ENCODE measurements at regions not wholly inside any gene's neighbourhood (a gene's known extent, or its start where the extent isn't known, plus 50 kb on each side); places are given as distances from the start of the nearest gene placed in this dataset.
A peak's percentile ranks its signal among the peaks of the same experiment; 100 is the strongest.

DNA sequence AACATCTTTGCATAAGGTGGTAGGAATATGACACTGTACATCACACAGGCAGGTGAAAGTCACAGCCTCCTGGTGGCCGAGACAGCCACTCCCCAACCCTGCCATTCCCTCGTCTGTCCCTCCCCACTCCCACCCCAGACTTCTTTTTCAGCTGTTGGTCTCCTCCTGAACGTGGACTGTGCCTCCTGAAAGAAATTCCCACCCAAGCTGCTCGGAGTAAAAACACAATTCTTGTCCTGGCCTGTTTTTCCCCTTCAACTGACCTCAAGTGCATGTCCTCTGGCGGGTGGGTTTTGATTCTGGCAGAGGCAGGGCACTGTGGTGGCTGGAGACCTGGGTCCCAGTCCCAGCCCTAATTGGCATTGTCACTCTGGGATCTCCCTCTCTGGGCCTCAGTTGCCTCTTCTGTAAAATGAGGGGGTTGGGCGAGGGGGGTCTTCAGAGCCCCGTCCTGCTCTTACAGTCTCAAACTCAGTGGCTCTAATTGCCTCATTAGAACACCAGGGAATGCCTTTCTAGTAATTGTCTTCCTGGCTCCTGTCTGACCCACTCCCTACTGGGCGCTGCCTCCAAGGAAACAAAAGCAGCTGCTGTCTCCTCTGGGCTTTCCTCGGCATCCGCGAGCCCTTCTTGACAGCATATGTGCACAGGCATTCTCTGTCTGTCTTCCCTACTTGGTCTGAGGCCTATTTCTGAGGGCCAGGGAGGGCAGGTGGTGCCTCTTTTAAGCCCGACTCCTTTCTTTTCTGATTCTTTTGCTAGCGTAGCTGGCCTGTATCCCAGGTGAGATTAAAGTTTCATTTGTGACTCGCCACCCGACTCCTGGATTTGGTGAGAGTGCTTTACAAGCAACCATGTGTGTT, 186.6 kb upstream of the RMST start:
- Histone ChIP-seq H3K4me3 (ENCODE audit: low read depth, low read length) (no peak overlapping the region), H3K4me1 (ENCODE audit: control insufficient read depth, insufficient read depth, low read length) (peaks cover 20% of the 10 kb centered on the region), H3K36me3 (ENCODE audit: control insufficient read depth, insufficient read depth, low read length) (no peaks in the 10 kb centered on the region), H3K9me3 (ENCODE audit: control insufficient read depth, insufficient read depth, low read length) (no peaks in the 10 kb centered on the region), H3K27me3 (ENCODE audit: control insufficient read depth, insufficient read depth, low read length) (no peaks in the 10 kb centered on the region), H3K27ac (ENCODE audit: low read depth, low read length) (peak overlapping the region; percentile 74)
- WGBS (ENCODE audit: insufficient coverage): 26% methylated on average over 9 of the region's 15 CpGs
- DNase-seq (ENCODE audit: low read depth in 4 of 6, low spot score in 6 of 6): peak in 2 of 6 donors; percentile 78 to 82

DNA sequence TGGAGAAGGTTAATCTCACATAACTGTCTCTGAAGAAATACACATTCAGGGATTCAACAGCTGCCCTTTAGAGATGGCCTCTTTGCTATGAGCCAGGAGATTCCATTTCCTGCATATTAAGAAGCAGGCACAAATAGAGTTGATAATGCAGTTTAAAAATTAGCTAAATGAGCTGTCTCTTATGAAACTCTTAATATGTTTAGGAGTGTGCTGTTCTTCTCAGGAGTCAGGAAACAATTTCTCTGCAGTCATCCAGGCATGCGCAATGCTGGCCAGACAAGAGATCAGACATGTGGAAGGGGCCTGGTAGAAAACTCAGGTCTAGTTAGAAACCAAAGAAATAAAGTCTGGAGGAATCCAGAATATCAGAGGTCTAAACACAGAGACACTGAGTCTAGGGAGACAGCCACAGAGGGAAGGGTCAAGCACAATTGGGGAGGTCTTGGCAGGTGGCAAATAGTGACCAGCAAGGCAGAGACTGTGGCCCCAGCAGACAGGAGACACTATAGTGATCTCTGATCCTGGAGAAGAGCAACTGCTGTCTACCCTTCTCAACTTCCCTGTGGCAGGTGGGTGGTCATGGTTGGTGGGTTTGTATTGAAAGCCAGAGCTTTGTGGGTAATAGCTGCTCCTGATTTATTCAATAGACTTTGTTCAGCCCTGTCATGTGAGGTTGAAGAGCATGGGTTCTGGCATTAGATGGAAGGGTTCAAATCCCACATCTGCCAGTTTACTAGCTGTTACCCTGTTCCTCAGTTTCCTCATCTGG, 185.8 kb upstream of the RMST start:
- H3K27ac ChIP-seq (ENCODE audit: low read depth, low read length): peak overlapping the region; percentile 74
- 88% methylated on average over 1 of the region's 1 CpG for WGBS (ENCODE audit: insufficient coverage)
- peaks cover 20% of the 10 kb centered on the region for H3K4me1 ChIP-seq (ENCODE audit: control insufficient read depth, insufficient read depth, low read length)

DNA sequence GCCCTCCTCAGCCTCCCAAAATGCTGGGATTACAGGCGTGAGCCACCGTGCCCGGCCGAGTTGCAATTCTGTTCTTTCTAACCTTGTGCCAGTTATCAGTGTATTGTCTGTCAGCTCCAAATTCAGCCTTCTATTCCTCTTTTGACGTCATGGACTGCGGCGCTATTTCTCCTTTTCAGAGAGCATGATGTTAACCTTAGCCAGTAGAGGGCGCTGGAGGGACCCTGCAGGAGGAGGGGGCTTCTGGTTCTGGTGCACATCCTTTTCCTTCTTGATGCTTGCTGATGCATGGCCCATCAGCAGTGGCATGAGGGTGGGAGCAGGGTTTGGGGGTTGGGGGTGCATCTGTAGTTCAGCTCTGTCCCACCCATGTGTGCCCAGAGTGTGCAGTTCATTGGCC, 179.3 kb upstream of the RMST start:
- Histone ChIP-seq H3K36me3 (ENCODE audit: control insufficient read depth, insufficient read depth, low read length) (no peaks in the 10 kb centered on the region), H3K4me3 (ENCODE audit: low read depth, low read length) (no peak overlapping the region), H3K9me3 (ENCODE audit: control insufficient read depth, insufficient read depth, low read length) (no peaks in the 10 kb centered on the region), H3K4me1 (ENCODE audit: control insufficient read depth, insufficient read depth, low read length) (no peaks in the 10 kb centered on the region), H3K27me3 (ENCODE audit: control insufficient read depth, insufficient read depth, low read length) (no peaks in the 10 kb centered on the region), H3K27ac (ENCODE audit: low read depth, low read length) (no peak overlapping the region)
- DNase-seq (ENCODE audit: low read depth in 4 of 6, low spot score in 6 of 6): no peak
- WGBS (ENCODE audit: insufficient coverage): 90% methylated on average over 8 of the region's 8 CpGs

More for the DNA sequence above, 185.8 kb upstream of the RMST start:
- H3K9me3 ChIP-seq (ENCODE audit: control insufficient read depth, insufficient read depth, low read length): no peaks in the 10 kb centered on the region
- H3K4me3 ChIP-seq (ENCODE audit: low read depth, low read length): no peak overlapping the region
- no peak for DNase-seq (ENCODE audit: low read depth in 4 of 6, low spot score in 6 of 6)
- no peaks in the 10 kb centered on the region for H3K36me3 ChIP-seq (ENCODE audit: control insufficient read depth, insufficient read depth, low read length)
- no peaks in the 10 kb centered on the region for H3K27me3 ChIP-seq (ENCODE audit: control insufficient read depth, insufficient read depth, low read length)

DNA sequence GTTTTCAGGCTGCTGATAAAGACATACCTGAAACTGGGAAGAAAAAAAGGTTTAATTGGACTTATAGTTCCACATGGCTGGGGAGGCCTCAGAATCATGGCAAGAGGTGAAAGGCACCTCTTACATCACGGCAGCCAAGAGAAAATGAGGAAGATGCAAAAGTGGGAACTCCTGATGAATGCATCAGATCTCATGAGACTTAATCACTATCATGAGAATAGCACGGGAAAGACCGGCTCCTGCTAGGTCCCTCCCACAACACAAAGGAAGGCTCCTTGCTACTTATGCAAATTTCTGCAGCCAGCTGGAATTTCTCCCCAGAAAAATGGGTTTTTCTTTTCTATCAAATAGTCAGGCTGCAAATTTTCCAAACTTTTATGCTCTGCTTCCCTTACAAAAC, 174.1 kb upstream of the RMST start:
- no peak overlapping the region for H3K4me3 ChIP-seq (ENCODE audit: low read depth, low read length)
- no peaks in the 10 kb centered on the region for H3K36me3 ChIP-seq (ENCODE audit: control insufficient read depth, insufficient read depth, low read length)
- WGBS (ENCODE audit: insufficient coverage): 69% methylated on average over 2 of the region's 3 CpGs
- no peak for DNase-seq (ENCODE audit: low read depth in 4 of 6, low spot score in 6 of 6)
- H3K9me3 ChIP-seq (ENCODE audit: control insufficient read depth, insufficient read depth, low read length): no peaks in the 10 kb centered on the region
- no peaks in the 10 kb centered on the region for H3K4me1 ChIP-seq (ENCODE audit: control insufficient read depth, insufficient read depth, low read length)
- H3K27me3 ChIP-seq (ENCODE audit: control insufficient read depth, insufficient read depth, low read length): no peaks in the 10 kb centered on the region
- H3K27ac ChIP-seq (ENCODE audit: low read depth, low read length): no peak overlapping the region

DNA sequence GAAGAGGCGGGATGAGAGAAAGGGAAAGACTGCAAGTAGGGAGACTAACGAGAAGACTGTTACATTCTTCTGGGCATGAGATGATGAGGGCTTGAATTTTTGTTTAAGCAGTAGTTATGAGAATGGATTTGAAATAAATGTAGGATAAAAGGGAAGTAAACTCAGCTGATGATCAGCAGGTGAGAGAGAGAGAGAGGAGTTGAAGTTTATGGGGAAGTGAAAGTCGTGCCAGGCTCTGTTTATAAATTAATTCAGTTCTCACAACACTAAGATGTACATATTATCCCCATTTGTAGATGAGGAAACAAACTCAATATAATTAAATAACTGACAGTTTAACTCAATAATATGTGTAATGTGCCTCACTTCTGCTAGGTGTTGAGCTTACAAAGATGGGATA, 170.0 kb upstream of the RMST start:
- no peaks in the 10 kb centered on the region for H3K36me3 ChIP-seq (ENCODE audit: control insufficient read depth, insufficient read depth, low read length)
- H3K4me1 ChIP-seq (ENCODE audit: control insufficient read depth, insufficient read depth, low read length): no peaks in the 10 kb centered on the region
- no peaks in the 10 kb centered on the region for H3K27me3 ChIP-seq (ENCODE audit: control insufficient read depth, insufficient read depth, low read length)
- H3K4me3 ChIP-seq (ENCODE audit: low read depth, low read length): no peak overlapping the region
- H3K9me3 ChIP-seq (ENCODE audit: control insufficient read depth, insufficient read depth, low read length): no peaks in the 10 kb centered on the region
- H3K27ac ChIP-seq (ENCODE audit: low read depth, low read length): no peak overlapping the region
- 93% methylated on average over 2 of the region's 3 CpGs for WGBS (ENCODE audit: insufficient coverage)
- no peak for DNase-seq (ENCODE audit: low read depth in 4 of 6, low spot score in 6 of 6)

DNA sequence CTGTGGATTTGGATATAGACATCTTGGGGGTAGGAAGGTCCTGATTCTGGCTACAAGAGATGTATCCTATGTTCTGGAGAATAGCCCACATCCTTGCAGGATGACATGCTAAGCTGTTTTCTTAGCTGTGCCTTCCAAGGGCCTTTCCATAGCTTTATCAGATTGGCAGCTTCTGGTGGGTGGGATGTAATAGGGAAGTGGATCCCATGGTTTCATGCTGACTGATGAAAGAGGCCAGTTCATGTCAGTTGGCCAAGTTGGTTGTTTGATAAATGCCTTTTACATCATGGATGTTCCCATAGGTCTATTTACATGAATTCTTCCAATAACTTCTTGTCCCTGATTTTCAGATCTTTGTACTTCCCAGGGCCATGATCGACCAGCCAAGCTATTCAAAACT, 169.1 kb upstream of the RMST start:
- WGBS (ENCODE audit: insufficient coverage): 90% methylated on average over 1 of the region's 1 CpG
- DNase-seq (ENCODE audit: low read depth in 4 of 6, low spot score in 6 of 6): no peak
- H3K36me3 ChIP-seq (ENCODE audit: control insufficient read depth, insufficient read depth, low read length): no peaks in the 10 kb centered on the region

DNA sequence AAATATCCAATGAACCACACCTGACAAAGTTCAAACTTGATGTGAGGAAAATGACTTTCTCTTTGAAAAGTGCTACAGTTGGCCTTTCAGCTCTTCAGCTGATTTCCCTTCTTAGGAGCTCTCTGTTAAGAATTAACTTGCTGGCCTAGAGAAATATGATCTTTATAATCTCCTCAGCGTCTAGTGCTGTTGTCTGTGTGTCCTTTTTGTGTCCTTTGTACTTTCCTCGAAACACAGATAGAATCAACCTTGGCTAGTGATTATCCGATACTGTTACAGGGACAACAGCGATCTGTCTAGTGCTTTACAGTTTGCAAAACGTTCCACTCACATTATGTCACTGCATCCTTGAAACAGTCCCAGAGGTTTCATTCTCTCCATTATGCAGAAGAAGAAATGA, 162.8 kb upstream of the RMST start:
- Histone ChIP-seq H3K27me3 (ENCODE audit: control insufficient read depth, insufficient read depth, low read length) (no peaks in the 10 kb centered on the region), H3K36me3 (ENCODE audit: control insufficient read depth, insufficient read depth, low read length) (no peaks in the 10 kb centered on the region), H3K4me3 (ENCODE audit: low read depth, low read length) (no peak overlapping the region), H3K27ac (ENCODE audit: low read depth, low read length) (no peak overlapping the region), H3K4me1 (ENCODE audit: control insufficient read depth, insufficient read depth, low read length) (no peaks in the 10 kb centered on the region), H3K9me3 (ENCODE audit: control insufficient read depth, insufficient read depth, low read length) (no peaks in the 10 kb centered on the region)
- DNase-seq (ENCODE audit: low read depth in 4 of 6, low spot score in 6 of 6): no peak
- WGBS (ENCODE audit: insufficient coverage): 93% methylated on average over 4 of the region's 5 CpGs

More for the DNA sequence above, 169.1 kb upstream of the RMST start:
- no peak overlapping the region for H3K4me3 ChIP-seq (ENCODE audit: low read depth, low read length)
- H3K4me1 ChIP-seq (ENCODE audit: control insufficient read depth, insufficient read depth, low read length): no peaks in the 10 kb centered on the region
- H3K9me3 ChIP-seq (ENCODE audit: control insufficient read depth, insufficient read depth, low read length): no peaks in the 10 kb centered on the region
- H3K27me3 ChIP-seq (ENCODE audit: control insufficient read depth, insufficient read depth, low read length): no peaks in the 10 kb centered on the region
- no peak overlapping the region for H3K27ac ChIP-seq (ENCODE audit: low read depth, low read length)

DNA sequence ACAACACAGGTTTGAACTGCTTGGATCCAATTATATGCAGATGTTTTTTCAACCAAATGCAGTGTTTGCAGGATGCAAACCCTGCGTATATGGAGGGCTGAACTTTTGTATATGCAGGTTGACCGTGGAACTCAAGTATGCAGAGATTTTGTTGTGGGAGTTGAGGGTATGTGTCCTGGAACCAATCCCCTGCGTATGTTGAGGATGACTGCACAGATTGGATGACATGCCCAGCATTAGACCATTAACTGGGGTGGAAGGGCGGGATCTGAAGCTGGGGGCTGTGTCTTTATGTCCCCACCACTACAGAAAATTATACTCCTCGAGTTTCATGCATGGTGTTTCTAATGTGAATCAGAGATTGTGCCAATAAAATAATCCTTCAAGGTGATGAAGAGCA, 162.2 kb upstream of the RMST start:
- H3K27me3 ChIP-seq (ENCODE audit: control insufficient read depth, insufficient read depth, low read length): no peaks in the 10 kb centered on the region
- no peaks in the 10 kb centered on the region for H3K4me1 ChIP-seq (ENCODE audit: control insufficient read depth, insufficient read depth, low read length)
- WGBS (ENCODE audit: insufficient coverage): 84% methylated on average over 2 of the region's 5 CpGs
- no peak overlapping the region for H3K27ac ChIP-seq (ENCODE audit: low read depth, low read length)
- no peak overlapping the region for H3K4me3 ChIP-seq (ENCODE audit: low read depth, low read length)
- no peak for DNase-seq (ENCODE audit: low read depth in 4 of 6, low spot score in 6 of 6)
- no peaks in the 10 kb centered on the region for H3K36me3 ChIP-seq (ENCODE audit: control insufficient read depth, insufficient read depth, low read length)
- no peaks in the 10 kb centered on the region for H3K9me3 ChIP-seq (ENCODE audit: control insufficient read depth, insufficient read depth, low read length)

DNA sequence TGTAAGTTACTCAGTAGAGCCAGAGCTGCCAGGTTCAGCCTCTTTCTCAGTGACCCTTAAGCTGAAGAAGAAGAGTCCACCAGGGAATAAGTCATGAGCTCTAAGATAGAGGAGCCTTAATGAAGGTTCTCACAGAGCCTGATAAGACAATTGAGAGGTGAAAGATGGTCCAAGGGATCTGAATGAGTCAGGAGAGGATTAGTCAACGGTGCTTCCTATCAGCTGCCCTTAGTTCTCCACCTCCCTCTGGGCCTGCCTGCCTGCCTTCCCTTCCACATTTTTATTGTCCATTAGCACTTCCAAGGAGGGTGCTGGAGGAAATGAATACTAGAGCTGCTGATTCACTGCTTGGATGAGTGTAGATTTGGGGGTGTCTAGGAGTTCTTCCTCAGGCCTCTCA, 161.7 kb upstream of the RMST start:
- no peaks in the 10 kb centered on the region for H3K9me3 ChIP-seq (ENCODE audit: control insufficient read depth, insufficient read depth, low read length)
- no peaks in the 10 kb centered on the region for H3K27me3 ChIP-seq (ENCODE audit: control insufficient read depth, insufficient read depth, low read length)
- H3K4me1 ChIP-seq (ENCODE audit: control insufficient read depth, insufficient read depth, low read length): no peaks in the 10 kb centered on the region
- DNase-seq (ENCODE audit: low read depth in 4 of 6, low spot score in 6 of 6): no peak
- WGBS (ENCODE audit: insufficient coverage): no CpG with 5 or more reads among the region's 1 CpG
- H3K27ac ChIP-seq (ENCODE audit: low read depth, low read length): no peak overlapping the region
- H3K36me3 ChIP-seq (ENCODE audit: control insufficient read depth, insufficient read depth, low read length): no peaks in the 10 kb centered on the region
- no peak overlapping the region for H3K4me3 ChIP-seq (ENCODE audit: low read depth, low read length)

DNA sequence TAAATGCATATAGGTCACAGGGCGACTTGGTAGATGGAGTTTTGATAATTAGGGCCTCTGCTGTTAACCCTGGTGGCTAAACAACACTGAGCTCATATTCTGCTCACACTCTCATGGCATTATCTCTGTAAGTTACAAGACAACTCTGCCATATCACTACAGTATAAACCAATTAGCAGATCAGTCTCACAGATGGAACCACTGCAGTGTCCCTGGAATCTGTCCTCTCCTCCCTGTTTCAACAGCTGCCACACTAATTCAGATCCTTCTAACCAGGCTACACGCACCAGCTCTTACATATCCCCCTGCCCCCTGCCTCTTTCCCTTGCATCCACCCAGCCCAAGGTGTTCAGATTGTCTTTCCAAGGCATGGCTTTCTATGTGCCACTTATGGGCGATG, 161.0 kb upstream of the RMST start:
- 100% methylated on average over 1 of the region's 3 CpGs for WGBS (ENCODE audit: insufficient coverage)
- Histone ChIP-seq H3K4me1 (ENCODE audit: control insufficient read depth, insufficient read depth, low read length) (no peaks in the 10 kb centered on the region), H3K27me3 (ENCODE audit: control insufficient read depth, insufficient read depth, low read length) (no peaks in the 10 kb centered on the region), H3K27ac (ENCODE audit: low read depth, low read length) (no peak overlapping the region), H3K36me3 (ENCODE audit: control insufficient read depth, insufficient read depth, low read length) (no peaks in the 10 kb centered on the region), H3K4me3 (ENCODE audit: low read depth, low read length) (no peak overlapping the region), H3K9me3 (ENCODE audit: control insufficient read depth, insufficient read depth, low read length) (no peaks in the 10 kb centered on the region)
- DNase-seq (ENCODE audit: low read depth in 4 of 6, low spot score in 6 of 6): peak in 1 of 6 donors; percentile 41
